ENCODE measurements at regions not wholly inside any gene's neighbourhood (a gene's known extent, or its start where the extent isn't known, plus 50 kb on each side); places are given as distances from the start of the nearest gene placed in this dataset.
A peak's percentile ranks its signal among the peaks of the same experiment; 100 is the strongest.

DNA sequence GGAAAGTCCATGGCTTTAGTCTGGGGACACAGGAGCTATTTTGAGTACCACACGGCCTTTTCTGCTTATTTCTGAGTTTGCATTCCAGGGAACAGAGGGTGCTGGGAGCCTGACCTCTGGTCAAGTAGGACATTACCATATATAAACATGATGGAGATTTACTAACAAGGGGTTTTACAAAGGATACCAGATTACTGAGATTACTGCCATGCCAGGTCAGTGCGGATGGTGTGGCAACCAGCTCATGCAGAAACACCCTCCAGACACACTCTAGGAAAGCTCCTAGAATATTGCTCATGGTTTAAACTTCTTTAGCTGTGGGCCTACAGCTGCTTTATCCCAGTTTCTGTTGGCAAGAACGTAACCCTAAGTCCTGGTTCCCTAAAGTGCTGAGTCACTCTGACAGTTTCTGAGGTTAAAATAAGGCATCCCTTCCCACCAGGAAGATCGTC, 54.3 kb upstream of the AGTR1 start:
- no peaks in the 10 kb centered on the region for H3K9me3 ChIP-seq
- intact Hi-C loops (cut with DNase I; ENCODE audit: low total_unique reads) = no loop called here
- no peak for DNase-seq
- H3K36me3 ChIP-seq = no peaks in the 10 kb centered on the region
- H3K27me3 ChIP-seq (replicated peaks in 1 of 7) = no peaks in the 10 kb centered on the region
- H3K4me1 ChIP-seq = peaks cover 0 to 4% (median 0%) of the 10 kb centered on the region in 6 donors
- H3K27ac ChIP-seq = peak overlapping the region in 2 of 8 donors; percentile 19 to 32
- no peak overlapping the region for H3K4me3 ChIP-seq
- 52 to 70% (median 62%) methylated on average over 4 of the region's 4 CpGs for WGBS, 5 donors
- TF ChIP-seq, protein P1, sequence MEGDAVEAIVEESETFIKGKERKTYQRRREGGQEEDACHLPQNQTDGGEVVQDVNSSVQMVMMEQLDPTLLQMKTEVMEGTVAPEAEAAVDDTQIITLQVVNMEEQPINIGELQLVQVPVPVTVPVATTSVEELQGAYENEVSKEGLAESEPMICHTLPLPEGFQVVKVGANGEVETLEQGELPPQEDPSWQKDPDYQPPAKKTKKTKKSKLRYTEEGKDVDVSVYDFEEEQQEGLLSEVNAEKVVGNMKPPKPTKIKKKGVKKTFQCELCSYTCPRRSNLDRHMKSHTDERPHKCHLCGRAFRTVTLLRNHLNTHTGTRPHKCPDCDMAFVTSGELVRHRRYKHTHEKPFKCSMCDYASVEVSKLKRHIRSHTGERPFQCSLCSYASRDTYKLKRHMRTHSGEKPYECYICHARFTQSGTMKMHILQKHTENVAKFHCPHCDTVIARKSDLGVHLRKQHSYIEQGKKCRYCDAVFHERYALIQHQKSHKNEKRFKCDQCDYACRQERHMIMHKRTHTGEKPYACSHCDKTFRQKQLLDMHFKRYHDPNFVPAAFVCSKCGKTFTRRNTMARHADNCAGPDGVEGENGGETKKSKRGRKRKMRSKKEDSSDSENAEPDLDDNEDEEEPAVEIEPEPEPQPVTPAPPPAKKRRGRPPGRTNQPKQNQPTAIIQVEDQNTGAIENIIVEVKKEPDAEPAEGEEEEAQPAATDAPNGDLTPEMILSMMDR (IDR thresholded peaks at IDR 0.05 in 8 of 11, conservative IDR thresholded peaks at IDR 0.05 in 3 of 11) = no peak
- TF ChIP-seq POLR2AphosphoS5 (IDR thresholded peaks at IDR 0.05) (no peak), POLR2A (IDR thresholded peaks at IDR 0.05) (no peak)

DNA sequence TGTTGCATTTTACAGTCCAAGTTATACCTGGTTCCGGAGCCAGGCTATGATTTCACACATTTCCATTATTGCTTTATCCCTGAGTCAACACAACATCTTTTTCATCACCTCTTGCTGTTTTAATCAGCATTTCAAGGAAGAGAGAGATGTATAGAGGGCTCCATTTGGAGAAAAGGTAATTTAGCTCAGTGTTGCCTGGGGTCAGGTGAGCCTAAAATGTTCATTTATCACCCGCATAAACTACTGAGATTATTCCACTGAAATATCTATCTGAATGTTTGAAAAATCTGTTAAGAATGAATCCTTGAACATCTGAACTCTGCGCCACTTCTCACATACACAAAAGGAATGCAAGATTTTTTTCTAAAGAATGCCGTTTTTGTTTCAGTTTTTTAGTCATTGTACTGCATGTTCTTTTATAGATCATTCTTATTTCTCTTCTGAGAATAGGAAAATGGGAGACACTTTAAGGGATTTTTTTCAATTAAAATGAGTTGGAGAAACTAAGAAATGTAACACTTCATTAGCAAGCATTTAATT, 51.5 kb upstream of the AGTR1 start:
- H3K4me3 ChIP-seq = no peak overlapping the region
- H3K36me3 ChIP-seq = no peaks in the 10 kb centered on the region
- TF ChIP-seq POLR2A (IDR thresholded peaks at IDR 0.05) (no peak), POLR2AphosphoS5 (IDR thresholded peaks at IDR 0.05) (no peak)
- TF ChIP-seq, protein P1 (IDR thresholded peaks at IDR 0.05 in 8 of 11, conservative IDR thresholded peaks at IDR 0.05 in 3 of 11) = no peak
- DNase-seq = no peak
- peaks cover 0 to 4% (median 0%) of the 10 kb centered on the region in 6 donors for H3K4me1 ChIP-seq
- no peaks in the 10 kb centered on the region for H3K27me3 ChIP-seq (replicated peaks in 1 of 7)
- whole genome bisulfite sequencing, 5 donors = 84 to 92% (median 88%) methylated on average over 4 of the region's 4 CpGs
- H3K27ac ChIP-seq = no peak overlapping the region
- no peaks in the 10 kb centered on the region for H3K9me3 ChIP-seq
- intact Hi-C loops (cut with DNase I; ENCODE audit: low total_unique reads) = no loop called here
